HG03108 (cell line): ENCODE measurements at regions not wholly inside any gene's neighbourhood (a gene's known extent, or its start where the extent isn't known, plus 50 kb on each side); places are given as distances from the start of the nearest gene placed in this dataset.

Source experiments
- ATAC-seq: cut with Tn5 transposase; IDR thresholded peaks from one replicate; pipeline ENCODE4 v1.9.1; 2021; ENCODE audit warnings: moderate library complexity; ENCODE audit not compliant: unreplicated experiment

- no peak for ATAC-seq
Observed at GRCh38 chr1:87949711-87950110, 621.0 kb downstream of the LMO4 start.

DNA sequence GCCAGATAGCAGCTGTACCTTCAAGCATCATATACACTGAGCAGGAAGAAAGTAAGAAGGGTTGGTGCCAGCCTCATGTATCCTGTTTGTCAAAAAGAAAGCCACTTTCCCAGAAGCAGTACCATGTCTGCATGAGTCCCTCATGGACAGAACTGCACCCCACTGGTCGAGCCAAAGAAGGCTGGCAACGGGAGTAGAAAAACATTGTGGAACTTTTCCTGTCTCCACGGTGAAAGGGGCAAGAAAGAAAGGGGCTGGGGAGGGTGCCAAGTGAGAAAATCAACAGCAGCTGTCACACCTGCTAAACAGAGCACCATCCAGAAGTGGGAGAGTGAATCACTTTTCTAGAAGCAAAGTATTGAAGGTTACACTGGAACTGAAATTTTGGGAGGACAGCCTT is 621.7 kb downstream of the LMO4 start:
- no peak for ATAC-seq

DNA sequence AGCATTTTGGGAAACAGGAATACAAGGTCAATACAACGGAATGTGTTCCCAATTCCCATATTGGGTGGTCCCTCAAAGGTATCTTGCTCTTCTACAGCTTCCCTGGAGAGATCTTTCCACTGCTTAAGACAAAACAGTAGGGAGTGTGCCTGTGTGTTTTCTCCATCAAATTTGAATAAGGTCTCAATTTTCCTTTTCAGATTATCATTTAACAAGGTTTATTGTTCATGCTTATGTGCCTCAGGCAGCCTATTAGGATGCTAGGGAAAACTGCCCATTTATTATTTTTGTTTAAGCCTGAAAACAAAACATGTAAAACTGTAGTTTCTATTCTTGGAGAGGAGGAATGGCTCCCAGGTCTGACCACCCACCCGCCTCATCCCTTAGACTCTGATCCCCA is 622.7 kb downstream of the LMO4 start:
- no peak for ATAC-seq

- ATAC-seq = no peak
Observed at GRCh38 chr1:87951852-87952251, 623.2 kb downstream of the LMO4 start.

DNA sequence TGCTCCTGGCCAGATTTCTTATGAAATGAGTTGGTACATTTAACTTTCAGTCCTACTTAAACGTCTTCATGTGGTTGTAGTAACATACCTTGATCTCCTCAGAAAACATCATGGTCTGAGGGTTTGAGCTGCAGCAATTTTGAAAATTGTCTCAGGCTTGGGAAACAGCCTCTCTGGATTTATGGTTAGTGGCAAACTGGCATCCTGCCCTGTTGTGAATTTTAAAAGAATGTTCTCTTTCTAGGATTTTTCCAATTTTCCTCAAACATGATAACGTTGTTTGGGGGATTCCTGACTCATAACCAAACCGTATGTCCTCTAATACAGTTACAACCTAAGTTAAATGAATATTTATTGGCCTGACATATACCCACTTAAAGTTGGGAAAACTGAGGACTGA is 624.4 kb downstream of the LMO4 start:
- no peak for ATAC-seq

GRCh38 chr1:87953732-87954344 is 625.2 kb downstream of the LMO4 start:
- peak; percentile 80 for ATAC-seq

DNA sequence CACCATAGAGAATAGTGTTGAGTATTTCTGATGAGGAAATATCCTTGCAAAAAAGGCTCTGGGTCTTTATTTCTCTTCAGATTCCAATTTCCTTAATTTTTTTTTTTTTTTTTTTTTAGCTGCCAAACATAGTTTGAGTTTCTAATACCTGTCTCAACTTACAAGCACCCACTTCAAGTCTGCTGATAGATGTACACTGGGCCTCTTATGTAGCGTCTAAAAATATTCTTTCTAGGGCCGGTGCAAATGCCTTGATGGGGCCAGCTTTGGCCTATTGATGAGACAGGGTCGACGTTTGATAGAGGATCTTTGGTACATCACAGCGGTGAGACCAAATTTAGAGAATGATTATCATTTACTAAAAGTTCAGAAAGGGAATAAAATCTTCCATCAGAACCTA is 626.4 kb downstream of the LMO4 start:
- no peak for ATAC-seq

DNA sequence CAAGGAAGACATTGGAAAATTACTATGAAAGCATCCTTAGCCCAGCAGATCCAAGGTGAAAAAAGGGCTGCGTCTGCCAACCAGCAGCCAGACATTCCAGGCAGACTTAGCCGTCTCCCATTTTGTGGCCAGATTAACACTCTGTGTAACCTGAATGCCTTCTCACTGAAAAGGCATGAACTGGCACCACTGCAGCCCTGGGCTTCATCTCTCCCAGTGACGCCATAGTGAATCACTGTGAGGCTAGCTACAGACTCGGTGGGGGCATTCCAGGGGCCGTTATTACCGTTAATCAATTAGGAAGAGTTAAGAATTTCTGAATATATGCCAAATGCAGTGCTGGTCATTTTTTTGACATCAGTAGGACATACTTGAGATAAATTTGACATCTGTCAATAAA is 627.4 kb downstream of the LMO4 start:
- ATAC-seq = no peak

DNA sequence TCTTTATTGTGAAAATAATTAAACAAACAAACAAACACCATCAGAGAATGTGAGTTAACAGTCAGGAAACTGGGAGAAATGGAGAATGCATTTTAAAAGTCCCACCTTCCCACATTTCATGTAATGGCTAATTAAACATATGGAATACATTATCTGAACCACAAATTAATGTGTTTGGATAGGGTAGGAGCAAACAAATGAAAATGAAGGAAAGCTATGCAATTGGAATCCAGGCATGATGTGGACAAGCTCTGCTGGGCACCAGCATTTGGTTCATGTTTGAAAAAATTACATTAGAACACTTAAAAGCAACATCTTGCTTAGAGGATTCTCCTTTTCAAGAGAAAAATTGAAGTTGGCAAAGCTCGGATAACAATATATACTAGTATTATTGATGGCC is 628.1 kb downstream of the LMO4 start:
- no peak for ATAC-seq

DNA sequence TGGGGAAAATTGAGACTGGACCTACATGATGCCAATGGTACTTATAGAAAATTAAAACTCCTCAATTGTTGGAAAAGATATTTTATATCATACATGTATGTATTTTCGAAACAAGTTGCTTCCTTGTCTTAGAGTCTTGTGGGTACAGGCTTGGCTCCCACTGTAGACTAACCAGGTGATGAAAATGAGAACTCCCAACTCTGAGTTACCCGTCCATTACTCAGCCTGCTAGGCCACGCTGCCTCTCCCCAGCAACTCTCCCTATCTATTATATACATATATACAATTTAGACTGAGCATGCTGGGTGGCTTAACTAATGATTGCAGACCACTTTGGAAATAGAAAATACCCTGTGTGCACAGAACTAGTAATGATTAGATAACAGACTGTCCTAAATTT is 628.7 kb downstream of the LMO4 start:
- no peak for ATAC-seq

DNA sequence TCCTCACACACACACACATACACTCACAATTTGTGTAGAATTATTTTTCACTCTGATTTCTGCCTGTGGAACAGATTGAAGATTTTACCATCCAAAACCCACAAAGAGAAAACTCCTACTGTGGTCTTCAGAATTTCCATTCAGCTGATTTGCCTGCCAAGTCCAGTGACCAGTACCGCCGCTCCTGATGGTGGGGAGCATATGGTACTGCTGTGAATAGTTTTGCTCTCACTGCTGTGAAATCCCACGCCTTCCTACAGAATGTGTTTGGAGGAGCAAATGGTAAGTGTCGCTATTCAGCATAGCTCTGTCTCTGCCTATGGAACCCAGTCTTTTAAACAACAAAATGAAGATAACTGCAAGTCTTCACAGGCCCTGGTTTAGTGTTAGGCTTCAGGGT is 629.5 kb downstream of the LMO4 start:
- no peak for ATAC-seq

DNA sequence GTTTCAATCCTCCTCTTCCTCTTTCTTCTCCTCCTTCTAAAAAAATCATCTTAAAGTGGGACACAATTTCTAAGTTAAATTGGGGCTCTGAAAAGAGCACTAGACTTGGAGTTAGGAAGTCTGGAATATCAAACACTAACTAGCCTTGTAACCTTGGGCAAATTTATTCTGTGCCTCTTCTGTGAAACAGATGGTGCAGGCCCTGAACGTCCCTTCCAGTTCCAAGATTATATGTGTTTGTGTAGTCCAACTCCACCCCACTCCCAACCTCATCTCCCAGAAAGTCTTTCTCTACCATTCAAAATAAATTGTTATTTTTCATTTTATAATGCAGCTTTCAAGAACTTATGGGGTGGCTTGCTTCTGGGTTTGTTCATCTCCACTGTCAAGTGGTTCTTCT is 630.0 kb downstream of the LMO4 start:
- no peak for ATAC-seq

DNA sequence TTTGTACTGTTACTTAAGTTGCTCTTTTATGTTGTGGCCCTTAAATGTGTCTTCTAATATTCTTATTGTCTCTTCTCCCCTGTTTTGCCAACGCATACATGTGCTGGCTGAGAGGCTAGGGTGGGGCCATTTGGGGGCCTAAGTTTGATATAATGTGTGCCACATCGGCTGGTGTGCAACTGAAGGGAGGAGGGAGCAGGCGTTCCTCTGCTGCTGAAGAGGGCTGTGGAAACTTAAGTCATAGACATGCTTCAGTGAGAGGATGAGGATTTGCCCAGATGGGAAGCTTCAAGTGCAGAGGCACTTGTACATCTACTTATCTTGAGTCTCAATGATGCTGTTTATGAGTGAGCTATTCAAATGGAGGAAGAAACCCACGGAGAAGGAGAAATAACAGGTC is 630.6 kb downstream of the LMO4 start:
- no peak for ATAC-seq

DNA sequence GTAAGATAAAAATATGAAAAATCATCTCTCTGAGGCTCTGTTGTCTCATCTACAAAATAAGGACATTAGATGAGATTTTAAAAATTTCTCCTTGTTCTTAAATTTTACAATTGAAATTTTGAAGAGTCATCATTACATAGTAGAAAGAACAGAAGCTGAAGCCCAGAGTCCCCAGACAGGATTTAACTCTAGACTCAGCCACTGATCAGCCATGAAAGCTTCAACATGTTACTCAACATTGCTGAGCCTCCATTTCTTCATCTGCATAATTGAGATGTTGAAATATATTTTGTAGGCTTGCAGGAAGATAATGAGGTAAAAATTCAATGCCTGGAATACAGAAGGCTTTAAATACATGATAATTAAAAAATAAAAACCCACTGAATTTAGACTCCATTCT is 633.3 kb downstream of the LMO4 start:
- ATAC-seq = no peak

DNA sequence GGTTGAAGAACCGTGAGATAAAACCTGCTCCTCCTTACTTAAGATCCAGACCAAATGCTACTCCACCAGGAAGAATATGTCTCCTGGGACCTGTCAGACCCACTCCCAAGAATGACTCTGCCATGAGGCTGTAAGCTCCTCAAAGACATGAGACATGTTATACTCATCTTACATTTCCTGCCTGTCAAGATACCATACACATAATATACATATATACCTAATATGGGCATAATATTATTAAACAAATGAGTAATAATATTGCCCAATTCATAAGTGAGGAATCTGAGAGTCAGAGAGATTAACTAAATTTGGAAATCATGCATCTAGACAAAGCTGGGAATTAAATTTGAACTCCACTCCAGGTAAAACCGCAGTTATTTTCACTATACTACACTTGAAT is 634.9 kb downstream of the LMO4 start:
- no peak for ATAC-seq

DNA sequence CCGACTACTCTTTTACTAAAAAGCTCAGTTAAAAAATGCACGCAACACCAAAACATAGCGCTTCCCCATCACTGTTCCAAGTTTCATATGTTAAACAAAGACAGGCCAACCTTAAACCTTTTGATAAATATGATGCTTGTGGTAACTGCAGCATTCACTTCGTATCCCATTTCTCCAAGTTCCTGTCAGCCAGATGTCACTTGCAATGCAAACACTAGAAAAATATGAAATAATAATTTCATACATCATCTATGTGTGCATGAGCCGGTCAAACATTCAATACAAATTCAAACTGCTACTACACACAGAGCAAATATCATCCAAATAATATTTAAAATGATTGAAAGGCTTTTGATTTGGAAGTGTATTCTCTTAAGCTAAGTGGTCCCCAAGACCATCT is 636.5 kb downstream of the LMO4 start:
- ATAC-seq = no peak

DNA sequence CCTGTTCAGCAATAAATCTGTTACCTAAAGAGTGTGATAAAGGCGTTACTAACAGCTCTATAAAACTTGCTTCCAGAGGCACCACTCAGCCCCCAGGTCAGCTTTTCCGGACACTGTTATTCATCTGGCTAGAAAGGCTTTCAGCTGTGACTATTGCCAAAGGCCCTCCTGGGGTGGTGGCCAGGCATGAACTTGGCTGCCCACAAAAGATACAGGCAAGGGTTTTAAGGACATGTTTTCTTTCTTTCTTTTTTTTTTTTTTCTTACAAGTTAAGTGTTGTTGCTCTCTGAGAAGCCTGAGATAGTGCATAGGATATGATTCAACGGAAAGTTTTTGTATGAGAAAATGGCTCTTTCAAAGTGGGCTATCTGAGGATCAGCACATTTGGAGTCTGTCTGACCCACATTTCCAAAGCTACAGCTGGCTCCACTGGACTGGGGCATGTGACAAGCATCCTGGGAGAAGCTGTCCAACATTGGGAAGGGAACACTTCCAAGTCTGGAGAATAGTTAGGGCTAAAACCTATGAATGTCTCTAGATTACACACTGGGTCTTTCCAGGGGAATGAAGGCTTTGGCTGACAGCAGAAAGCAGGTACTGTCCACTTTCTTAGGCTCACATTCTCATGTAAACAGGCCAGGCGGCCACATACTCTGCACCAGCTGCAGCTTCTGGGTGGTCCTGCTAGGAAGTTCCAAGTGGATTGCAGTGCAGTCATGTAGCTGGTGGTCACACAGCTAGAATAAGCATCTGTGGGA is 639.7 kb downstream of the LMO4 start:
- no peak for ATAC-seq

- ATAC-seq = no peak
Observed at GRCh38 chr1:87969040-87969439, 640.4 kb downstream of the LMO4 start.

DNA sequence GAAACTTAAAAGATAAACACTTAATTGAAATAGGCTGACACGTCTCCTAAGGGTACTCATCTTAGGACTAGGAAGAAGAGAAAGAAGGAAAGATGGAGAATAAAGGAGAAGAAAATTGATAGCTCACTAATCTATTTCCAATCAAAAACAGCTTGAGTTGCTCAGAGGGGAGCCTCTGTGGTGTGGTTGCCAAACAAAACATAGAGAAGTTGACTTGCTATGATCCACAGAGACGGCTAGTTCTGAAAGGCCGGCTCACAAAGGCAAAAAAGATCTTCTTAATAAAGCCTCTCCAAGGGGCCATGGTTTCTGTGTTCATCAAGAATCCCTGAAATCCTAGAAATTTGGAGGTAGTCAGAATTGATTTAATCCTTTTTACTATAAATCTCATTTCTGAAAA is 644.1 kb downstream of the LMO4 start:
- ATAC-seq = no peak

GRCh38 chr1:87973896-87974295 is 645.2 kb downstream of the LMO4 start:
- no peak for ATAC-seq

- ATAC-seq = no peak
Observed at GRCh38 chr1:87976316-87976715, 647.6 kb downstream of the LMO4 start.

DNA sequence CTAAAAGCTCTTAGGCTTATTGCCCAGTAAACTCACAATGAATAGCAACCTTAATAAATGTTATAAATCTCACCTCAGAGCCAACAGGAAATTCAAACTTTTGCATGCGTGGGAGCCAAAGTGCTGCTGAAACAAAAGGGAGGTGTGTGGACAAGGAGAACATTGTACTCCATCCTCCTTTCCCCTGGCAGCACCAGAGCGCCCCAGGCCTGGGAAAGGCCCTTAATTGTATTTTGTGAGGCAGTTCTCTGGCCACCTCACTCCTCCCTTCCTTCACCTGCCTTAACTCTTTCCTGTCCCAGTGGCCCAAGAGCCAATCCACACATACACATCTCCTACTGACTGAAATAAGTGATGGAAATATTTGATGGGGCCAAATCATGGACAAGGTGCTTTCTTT is 648.5 kb downstream of the LMO4 start:
- ATAC-seq = no peak

DNA sequence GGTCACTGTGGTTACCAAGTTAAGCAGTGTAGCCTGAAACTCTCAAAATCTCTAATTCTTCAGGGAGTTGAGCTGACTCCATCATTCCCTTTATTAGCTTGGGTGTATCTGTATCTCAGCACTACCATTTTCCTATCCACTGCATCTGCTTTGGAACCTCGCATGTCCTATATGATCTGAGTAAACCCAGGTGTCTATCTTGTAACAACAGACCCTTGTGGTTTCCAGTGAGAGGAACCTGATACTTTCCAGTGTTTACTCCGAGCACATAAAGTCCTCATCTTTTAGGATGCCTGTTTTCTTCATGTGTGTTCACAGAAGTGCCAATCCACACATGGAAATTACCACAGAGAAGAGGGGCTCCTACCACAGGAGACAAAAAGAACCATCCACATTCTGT is 650.4 kb downstream of the LMO4 start:
- ATAC-seq = no peak
